Brain microvascular endothelial cell (primary cell): ENCODE measurements at regions not wholly inside any gene's neighbourhood (a gene's known extent, or its start where the extent isn't known, plus 50 kb on each side); places are given as distances from the start of the nearest gene placed in this dataset.

Source experiments
- DNase-seq: peaks from one replicate; pipeline ENCODE4 v3.0.0-alpha.2; 2020
- H3K27ac ChIP-seq: fragments of 250-450 bp; sonication (Bioruptor Pico); 2 replicates; pipeline ENCODE4 v1.5.1; 2020; ENCODE audit warnings: mild to moderate bottlenecking, moderate library complexity
- H3K27me3 ChIP-seq: fragments of 250-450 bp; sonication (Bioruptor Pico); replicated peaks from 2 replicates; pipeline ENCODE4 v1.5.1; 2020; ENCODE audit warnings: mild to moderate bottlenecking
- H3K36me3 ChIP-seq: fragments of 250-450 bp; sonication (Bioruptor Pico); replicated peaks from 2 replicates; pipeline ENCODE4 v1.5.1; 2020; ENCODE audit warnings: mild to moderate bottlenecking
- H3K4me3 ChIP-seq: 2 replicates; pipeline ENCODE4 v1.5.1; 2011; ENCODE audit warnings: low read depth, mild to moderate bottlenecking, control low read depth, low read length, moderate library complexity
- in situ Hi-C: cut with HindIII; loops from 2 replicates; pipeline ENCODE4 v1.10.0; 2017; ENCODE audit warnings: low sequenced_read_pairs, low pct_ligation_motif_present
- TF ChIP-seq, protein P1 (sequence below): IDR thresholded peaks from 2 replicates; pipeline ENCODE4 v1.5.1; 2011; ENCODE audit warnings: low read depth, mild to moderate bottlenecking, moderate library complexity, low read length, control low read depth, inconsistent platforms; ENCODE audit errors: missing control alignments

DNA sequence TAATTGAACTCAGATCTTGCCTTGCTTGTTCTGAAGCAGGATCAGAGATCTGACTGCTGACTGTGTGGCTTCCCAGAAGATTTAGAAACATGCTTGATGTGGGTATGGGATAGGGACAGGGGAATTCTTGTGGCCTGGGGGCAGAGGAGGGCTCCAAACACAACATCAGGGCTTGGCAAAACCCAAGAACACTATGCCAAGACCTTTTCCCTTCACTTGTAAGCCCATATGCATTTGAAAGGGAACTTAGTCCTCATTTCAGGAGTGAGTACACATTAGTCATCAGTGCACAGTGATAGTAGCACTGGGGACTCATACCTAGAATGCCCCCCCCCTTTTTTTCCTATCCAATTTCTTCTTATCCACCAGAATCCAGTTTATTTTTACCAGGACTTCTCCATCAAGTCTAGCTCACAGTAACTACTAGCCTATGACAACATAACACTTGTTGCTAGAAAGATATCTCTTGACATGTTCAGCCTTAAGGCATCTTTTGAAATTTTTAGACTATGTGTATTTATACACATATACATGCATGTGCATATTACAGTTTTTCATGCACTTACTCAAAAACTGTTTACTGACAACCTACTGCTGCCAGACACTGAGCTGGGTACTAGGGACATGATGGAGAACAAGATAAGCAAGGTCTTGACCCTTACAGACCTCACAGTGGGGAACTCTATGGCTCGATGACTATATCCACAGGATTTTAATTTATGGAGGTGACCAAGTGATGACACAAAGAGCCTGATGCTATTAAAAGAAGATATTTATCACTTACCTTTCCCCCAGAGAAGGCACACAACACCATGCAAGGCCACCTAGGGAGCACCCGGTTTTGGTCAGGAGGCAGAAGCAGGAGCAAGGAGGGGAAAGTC, 158.3 kb upstream of the MAP3K1 start:
- no peaks in the 10 kb centered on the region for H3K27me3 ChIP-seq
- no peak overlapping the region for H3K27ac ChIP-seq
- TF ChIP-seq, protein P1, sequence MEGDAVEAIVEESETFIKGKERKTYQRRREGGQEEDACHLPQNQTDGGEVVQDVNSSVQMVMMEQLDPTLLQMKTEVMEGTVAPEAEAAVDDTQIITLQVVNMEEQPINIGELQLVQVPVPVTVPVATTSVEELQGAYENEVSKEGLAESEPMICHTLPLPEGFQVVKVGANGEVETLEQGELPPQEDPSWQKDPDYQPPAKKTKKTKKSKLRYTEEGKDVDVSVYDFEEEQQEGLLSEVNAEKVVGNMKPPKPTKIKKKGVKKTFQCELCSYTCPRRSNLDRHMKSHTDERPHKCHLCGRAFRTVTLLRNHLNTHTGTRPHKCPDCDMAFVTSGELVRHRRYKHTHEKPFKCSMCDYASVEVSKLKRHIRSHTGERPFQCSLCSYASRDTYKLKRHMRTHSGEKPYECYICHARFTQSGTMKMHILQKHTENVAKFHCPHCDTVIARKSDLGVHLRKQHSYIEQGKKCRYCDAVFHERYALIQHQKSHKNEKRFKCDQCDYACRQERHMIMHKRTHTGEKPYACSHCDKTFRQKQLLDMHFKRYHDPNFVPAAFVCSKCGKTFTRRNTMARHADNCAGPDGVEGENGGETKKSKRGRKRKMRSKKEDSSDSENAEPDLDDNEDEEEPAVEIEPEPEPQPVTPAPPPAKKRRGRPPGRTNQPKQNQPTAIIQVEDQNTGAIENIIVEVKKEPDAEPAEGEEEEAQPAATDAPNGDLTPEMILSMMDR: no peak
- no peaks in the 10 kb centered on the region for H3K36me3 ChIP-seq
- in situ Hi-C loops: no loop called here
- peak; percentile 12 for DNase-seq
- H3K4me3 ChIP-seq: no peak overlapping the region

DNA sequence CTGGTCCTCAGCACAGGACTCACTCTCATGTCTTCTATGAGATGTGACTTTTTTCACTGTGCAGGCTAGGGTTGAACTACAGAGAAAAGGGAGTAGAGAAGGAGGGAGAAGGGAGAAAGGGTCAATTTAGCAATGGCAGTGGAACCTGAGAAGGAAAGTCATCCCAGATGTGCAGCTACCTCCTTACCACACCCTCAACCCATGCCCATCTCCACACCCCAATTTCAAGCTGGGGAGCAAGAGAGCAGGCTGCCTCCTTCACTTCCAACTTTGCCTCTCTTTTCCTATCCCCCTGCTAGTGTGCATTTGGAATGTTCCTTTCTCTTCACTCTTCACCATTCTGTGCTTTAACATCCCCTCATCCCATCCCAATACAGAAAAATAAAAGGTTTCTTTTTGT, 163.5 kb upstream of the MAP3K1 start:
- no peak overlapping the region for H3K4me3 ChIP-seq
- no peak overlapping the region for H3K27ac ChIP-seq
- H3K27me3 ChIP-seq: no peaks in the 10 kb centered on the region
- TF ChIP-seq, protein P1: no peak
- H3K36me3 ChIP-seq: no peaks in the 10 kb centered on the region
- in situ Hi-C loops: no loop called here
- no peak for DNase-seq

DNA sequence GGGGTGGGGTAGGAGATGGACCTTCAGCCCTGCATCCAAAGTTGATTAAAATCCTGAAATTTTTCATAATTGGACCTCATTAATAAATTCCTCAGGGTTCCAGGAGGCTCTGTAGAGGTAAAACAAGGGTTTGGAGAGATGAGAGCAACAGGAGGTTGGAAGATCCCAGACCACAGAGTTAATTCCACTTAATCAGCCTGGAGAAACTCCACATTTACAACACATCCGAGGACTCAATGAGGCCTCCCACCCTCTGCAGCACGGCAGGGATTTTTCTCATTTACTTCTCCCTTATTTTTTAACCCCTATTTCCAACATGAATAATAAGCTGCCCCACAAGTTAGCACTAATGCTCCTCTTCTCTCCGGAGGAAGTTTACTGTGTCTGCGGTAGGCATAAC, 165.0 kb upstream of the MAP3K1 start:
- in situ Hi-C loops: no loop called here
- Histone ChIP-seq H3K27me3 (no peaks in the 10 kb centered on the region), H3K27ac (no peak overlapping the region), H3K4me3 (no peak overlapping the region), H3K36me3 (no peaks in the 10 kb centered on the region)
- DNase-seq: no peak
- TF ChIP-seq, protein P1: no peak

DNA sequence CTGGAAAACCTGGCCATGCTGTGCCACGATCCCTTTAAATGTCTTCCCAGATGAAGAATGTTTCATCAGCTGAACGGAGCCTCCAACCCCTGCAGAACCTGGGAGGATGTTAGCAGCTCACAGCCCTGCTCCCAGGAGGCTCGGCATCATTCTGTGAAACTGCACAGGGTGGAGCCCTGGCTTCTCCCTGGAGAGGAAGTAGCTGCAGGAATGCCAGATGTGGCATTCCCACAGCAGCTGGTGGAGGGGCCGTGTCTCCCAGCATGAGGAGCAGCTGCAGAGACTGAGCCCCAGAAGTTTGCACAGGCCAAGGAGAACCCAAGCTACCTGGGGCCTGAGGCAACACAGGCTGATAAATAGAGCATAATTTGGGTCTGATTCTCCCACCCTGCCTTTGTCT, 165.8 kb upstream of the MAP3K1 start:
- in situ Hi-C loops: no loop called here
- DNase-seq: no peak
- H3K27me3 ChIP-seq: no peaks in the 10 kb centered on the region
- no peak overlapping the region for H3K27ac ChIP-seq
- TF ChIP-seq, protein P1: no peak
- no peaks in the 10 kb centered on the region for H3K36me3 ChIP-seq
- no peak overlapping the region for H3K4me3 ChIP-seq

DNA sequence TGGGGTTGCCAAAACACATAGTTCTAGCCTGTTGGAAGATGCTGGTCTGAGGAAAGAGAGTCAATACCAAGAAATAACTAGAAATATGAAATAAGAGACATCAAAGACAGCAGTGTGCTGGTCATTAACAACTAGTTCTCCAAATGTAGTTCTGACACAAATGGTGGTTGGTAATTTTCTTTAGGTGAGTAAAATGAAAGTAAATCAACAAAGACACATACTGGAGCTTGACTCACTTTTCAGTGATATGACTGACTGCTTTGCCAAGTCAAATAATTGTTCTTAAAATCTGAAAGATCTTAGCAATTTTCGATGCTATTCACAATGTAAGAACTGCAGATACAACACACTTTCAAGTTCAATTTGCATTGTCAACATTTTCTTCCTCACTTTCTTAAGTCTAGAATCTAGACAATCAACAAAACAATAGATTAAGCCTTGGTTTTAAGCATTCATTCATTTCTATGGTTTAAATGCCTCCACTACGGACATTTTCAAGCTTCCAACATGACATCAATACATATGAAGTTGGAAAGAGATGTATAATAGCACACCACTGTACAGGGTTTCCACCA, 166.8 kb upstream of the MAP3K1 start:
- H3K27ac ChIP-seq: no peak overlapping the region
- no peaks in the 10 kb centered on the region for H3K27me3 ChIP-seq
- in situ Hi-C loops: no loop called here
- no peaks in the 10 kb centered on the region for H3K36me3 ChIP-seq
- H3K4me3 ChIP-seq: no peak overlapping the region
- no peak for DNase-seq
- TF ChIP-seq, protein P1: no peak
